ENCODE measurements at regions not wholly inside any gene's neighbourhood (a gene's known extent, or its start where the extent isn't known, plus 50 kb on each side); places are given as distances from the start of the nearest gene placed in this dataset.

DNA sequence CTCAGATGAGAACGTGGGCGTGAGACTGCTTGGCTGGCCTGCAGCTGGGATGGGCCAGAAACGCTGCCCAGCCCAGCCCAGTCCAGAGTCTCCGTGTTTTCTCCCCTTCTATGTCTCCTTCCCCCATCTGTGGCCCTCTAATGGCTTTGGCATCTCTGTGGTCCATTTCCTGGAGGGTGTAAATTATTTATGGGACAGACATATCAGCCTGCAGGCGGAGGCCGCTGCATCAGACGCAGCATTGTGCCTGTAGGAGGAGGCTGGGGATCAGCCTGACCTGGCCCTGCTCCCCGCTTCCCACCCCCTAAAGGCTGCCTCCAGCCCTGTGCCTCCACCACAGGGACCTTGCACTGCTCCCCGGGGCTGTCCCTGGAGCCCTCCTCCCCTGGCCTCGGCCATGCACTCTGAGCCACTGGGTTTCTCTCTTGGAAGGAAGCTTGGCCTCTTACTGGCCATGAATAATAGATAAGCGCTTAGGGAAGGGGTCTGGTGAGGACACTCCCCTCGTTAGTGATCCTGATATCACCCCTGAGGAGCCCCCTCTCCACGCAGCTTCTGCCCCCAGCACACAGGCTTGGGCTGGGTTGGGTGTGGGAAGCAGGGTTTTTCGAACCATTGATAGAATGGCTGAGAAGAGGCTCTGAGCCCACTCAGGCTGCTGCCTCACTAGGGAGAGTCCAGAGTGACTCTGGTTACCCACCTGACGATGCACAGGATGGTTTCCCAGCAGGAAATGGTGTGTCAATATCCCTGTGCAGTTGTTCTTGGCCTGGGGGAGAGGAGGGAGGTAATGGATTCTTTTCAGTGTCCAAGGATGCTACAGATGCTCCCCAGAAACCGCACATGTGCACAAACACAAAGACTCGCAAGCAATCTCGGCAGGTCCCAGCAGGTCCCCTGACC, 185.5 kb downstream of the MYCN start:
- DNase-seq (ENCODE audit: low read depth), result no peak
- TF ChIP-seq, protein P1, sequence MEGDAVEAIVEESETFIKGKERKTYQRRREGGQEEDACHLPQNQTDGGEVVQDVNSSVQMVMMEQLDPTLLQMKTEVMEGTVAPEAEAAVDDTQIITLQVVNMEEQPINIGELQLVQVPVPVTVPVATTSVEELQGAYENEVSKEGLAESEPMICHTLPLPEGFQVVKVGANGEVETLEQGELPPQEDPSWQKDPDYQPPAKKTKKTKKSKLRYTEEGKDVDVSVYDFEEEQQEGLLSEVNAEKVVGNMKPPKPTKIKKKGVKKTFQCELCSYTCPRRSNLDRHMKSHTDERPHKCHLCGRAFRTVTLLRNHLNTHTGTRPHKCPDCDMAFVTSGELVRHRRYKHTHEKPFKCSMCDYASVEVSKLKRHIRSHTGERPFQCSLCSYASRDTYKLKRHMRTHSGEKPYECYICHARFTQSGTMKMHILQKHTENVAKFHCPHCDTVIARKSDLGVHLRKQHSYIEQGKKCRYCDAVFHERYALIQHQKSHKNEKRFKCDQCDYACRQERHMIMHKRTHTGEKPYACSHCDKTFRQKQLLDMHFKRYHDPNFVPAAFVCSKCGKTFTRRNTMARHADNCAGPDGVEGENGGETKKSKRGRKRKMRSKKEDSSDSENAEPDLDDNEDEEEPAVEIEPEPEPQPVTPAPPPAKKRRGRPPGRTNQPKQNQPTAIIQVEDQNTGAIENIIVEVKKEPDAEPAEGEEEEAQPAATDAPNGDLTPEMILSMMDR (conservative IDR thresholded peaks at IDR 0.05; ENCODE audit: control insufficient read depth, insufficient read depth, low read depth, low read length), result no peak

DNA sequence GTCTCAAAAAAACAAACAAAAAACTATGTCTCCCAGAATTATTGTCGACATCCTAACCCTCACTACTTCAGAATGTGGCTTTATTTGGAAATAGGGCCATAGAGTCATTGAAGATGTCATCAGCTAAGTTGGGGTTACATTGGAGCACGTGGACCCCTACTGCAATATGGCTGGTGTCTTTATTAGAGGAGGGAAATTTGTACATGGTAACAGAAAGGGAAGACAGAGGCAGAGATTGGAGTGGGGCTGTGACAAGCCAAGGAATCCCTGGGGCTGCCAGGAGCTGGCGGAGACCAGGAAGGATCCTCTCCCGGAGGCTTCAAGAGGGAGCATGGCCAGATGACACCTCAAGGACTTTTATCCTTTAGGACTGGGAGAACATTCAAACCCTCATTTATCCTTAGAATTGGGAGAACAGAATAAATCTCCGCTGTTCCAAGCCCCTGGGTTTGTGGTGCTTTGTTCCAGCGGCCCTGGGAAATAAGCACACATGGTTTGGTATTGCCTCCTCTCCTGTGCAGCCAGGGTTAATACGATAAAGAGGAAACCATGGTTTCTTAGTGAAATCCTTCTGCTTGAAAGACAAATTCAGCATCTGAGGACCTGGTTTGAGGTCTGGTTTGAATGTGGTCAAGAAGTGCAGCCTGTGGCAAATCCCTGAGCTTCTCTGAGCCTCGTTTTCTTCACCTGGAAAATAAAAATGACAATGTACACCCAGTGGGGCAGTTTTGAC, 184.7 kb downstream of the MYCN start:
- H3K4me3 ChIP-seq (ENCODE audit: control insufficient read depth, low read depth, low read length), result no peak overlapping the region
- TF ChIP-seq, protein P1 (conservative IDR thresholded peaks at IDR 0.05; ENCODE audit: control insufficient read depth, insufficient read depth, low read depth, low read length), result no peak
- DNase-seq (ENCODE audit: low read depth), result no peak

More for the DNA sequence above, 185.5 kb downstream of the MYCN start:
- no peak overlapping the region for H3K4me3 ChIP-seq (ENCODE audit: control insufficient read depth, low read depth, low read length)

DNA sequence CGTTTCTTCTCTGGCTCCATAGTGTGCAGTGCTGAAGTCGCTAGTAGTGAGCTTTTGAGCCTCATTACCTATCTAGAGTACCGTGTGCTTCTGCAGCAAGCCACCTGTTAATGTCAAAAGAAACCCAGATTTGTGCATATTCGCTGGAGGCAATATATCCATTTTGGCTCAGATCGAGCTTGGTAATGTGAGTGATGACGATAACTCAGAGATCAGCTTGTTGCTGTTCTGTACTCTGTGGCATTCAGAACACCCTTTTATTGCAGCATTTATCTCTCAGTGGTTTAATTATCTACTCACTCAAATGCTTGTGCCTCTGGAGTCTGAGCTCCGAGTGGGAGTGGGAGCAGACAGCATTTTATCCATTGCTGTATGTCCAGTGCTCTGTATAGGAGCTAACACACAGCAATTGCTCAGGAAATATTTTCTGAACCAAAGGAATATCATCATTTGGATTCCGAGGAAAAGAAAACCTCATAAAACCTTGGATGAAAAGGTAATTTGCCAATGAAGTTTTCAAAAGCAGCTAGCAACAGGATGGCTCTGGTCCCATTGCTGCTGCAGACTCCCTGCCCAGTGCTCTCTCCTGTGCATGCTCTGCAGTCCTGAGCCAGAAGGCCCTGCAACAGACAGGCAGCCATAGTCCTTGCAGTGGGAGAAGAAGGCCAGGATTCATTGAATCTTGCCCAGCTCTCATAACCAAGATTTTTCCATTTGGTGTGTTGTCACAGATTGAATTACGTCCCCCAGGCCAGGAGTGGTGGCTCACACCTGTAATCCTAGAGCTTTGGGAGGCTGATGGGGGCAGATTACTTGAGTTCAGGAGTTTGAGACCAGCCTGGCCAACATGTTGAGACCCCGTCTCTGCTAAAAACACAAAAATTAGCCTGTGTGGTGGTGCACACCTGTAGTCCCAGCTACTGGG, 183.8 kb downstream of the MYCN start:
- H3K4me3 ChIP-seq (ENCODE audit: control insufficient read depth, low read depth, low read length), result no peak overlapping the region
- TF ChIP-seq, protein P1 (conservative IDR thresholded peaks at IDR 0.05; ENCODE audit: control insufficient read depth, insufficient read depth, low read depth, low read length), result no peak
- DNase-seq (ENCODE audit: low read depth), result no peak

DNA sequence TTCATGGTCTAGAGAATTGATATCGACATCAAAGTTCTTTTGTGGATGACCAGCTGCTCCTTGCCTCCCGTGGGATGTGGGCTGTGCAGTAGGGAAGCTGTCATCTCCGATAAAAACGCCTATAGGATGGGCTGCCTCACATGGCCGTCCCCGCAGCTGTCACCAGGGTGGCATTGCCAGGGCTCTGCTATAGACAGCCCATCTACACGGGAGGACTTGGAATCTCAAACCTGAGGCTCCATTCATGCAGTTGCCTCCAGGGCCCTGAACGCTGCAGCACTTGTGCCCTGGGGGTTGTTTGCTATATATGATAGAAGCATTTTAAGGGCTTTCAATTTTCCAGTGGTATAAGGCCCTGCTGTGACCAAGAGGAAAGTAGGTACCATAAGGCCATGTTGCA, 183.1 kb downstream of the MYCN start:
- DNase-seq (ENCODE audit: low read depth), result no peak
- H3K4me3 ChIP-seq (ENCODE audit: control insufficient read depth, low read depth, low read length), result no peak overlapping the region
- TF ChIP-seq, protein P1 (conservative IDR thresholded peaks at IDR 0.05; ENCODE audit: control insufficient read depth, insufficient read depth, low read depth, low read length), result no peak

DNA sequence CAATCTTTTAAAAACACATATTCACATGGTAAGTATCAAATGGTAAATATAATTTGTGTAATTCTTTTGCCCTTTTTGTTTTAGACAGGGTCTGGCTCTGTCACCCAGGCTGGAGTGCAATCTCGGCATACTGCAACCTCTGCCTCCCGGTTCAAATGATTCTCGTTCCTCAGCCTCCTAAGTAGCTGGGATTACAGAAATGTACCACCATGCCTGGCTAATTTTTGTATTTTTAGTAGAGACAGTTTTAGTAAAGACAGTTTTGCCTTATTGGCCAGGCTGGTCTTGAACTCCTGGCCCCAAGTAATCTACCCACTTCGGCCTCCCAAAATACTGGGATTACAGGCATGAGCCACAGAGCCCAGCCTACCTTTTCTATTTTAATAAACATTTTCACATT, 182.2 kb downstream of the MYCN start:
- DNase-seq (ENCODE audit: low read depth), result no peak
- TF ChIP-seq, protein P1 (conservative IDR thresholded peaks at IDR 0.05; ENCODE audit: control insufficient read depth, insufficient read depth, low read depth, low read length), result no peak
- no peak overlapping the region for H3K4me3 ChIP-seq (ENCODE audit: control insufficient read depth, low read depth, low read length)

DNA sequence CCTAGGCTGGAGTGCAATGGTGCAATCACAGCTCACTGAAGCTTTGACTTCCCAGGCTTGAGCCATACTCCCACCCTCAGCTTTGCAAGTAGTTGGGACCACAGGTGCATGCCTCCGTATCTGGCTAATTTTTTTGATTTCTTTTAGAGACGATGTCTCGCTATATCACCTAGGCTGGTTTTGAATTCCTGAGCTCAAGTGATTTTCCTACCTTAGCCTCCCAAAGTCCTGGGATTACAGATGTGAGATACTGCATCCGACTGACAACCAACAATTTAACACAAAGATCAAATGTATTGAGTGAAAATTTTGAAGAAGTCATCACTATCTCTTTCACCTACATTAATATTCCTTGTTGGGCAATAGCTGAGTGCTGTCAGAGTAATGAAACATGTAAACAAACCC, 181.6 kb downstream of the MYCN start:
- TF ChIP-seq, protein P1 (conservative IDR thresholded peaks at IDR 0.05; ENCODE audit: control insufficient read depth, insufficient read depth, low read depth, low read length), result no peak
- DNase-seq (ENCODE audit: low read depth), result no peak
- H3K4me3 ChIP-seq (ENCODE audit: control insufficient read depth, low read depth, low read length), result no peak overlapping the region
